GM12878 (cell line): ENCODE measurements at regions not wholly inside any gene's neighbourhood (a gene's known extent, or its start where the extent isn't known, plus 50 kb on each side); places are given as distances from the start of the nearest gene placed in this dataset.

Experiments used
- ATAC-seq: fragments of 200-7000 bp; cut with Tn5 transposase; 3 replicates; pipeline ENCODE4 v1.9.1; 2020; ENCODE audit warnings: mild to moderate bottlenecking, moderate library complexity
- BruUV-seq: library from RNA; stranded (reverse); fragments of 400-500 nt; replicated peaks from 2 replicates; lab custom pipeline; 2021; lab: Mats Ljungman, UMichigan
- CTCF ChIA-PET: fragments of 300-600 bp; sonication (Branson Sonifier 250); formaldehyde crosslinking; extraction: SDS; loops from one replicate; lab custom pipeline; 2021; ENCODE audit warnings: inconsistent platforms; lab: Yijun Ruan, JAX
- POLR2A ChIA-PET: fragments of 350-600 bp; formaldehyde crosslinking; extraction: SDS; loops from one replicate; lab custom pipeline; 2021; ENCODE audit warnings: inconsistent platforms; lab: Charles Lee
- RAD21 ChIA-PET: fragments of 300-600 bp; sonication (Branson Sonifier 250); formaldehyde crosslinking; loops from one replicate; lab custom pipeline; 2023; ENCODE audit warnings: antibody characterized with exemption; ENCODE audit not compliant: unreplicated experiment; lab: Charles Lee
- SMC1A ChIA-PET: fragments of 300-600 bp; sonication (Branson Sonifier 250); formaldehyde crosslinking; loops from one replicate; lab custom pipeline; 2023; ENCODE audit not compliant: unreplicated experiment, uncharacterized antibody; lab: Charles Lee
- DNase-seq: peaks from one replicate; pipeline ENCODE4 v3.0.0-alpha.2; 2011; ENCODE audit warnings: low read depth, low spot score
- FAIRE-seq: peaks from 3 replicates; lab custom pipeline; 2011; peaks lifted over from hg19 to GRCh38; lab: Jason Lieb, UNC
- H2AFZ ChIP-seq: 2 replicates; pipeline ENCODE4 v1.6.0; 2011; ENCODE audit warnings: low read depth, low read length, control low read depth; ENCODE audit not compliant: control insufficient read depth
- H3K27ac ChIP-seq: 2 replicates; pipeline ENCODE4 v1.5.1; 2011; ENCODE audit warnings: control low read depth; ENCODE audit not compliant: control insufficient read depth, insufficient read depth
- H3K27me3 ChIP-seq, 2 experiments: replicated peaks in 1 of 2; 2 replicates each; pipeline versions ENCODE4 v1.6.0 to v1.6.1; 2011; ENCODE audit warnings: low read length in 1 of 2; ENCODE audit not compliant: control insufficient read depth in 2 of 2, insufficient read depth in 2 of 2
- H3K36me3 ChIP-seq, 2 experiments: 2 replicates each; pipeline ENCODE4 v1.5.1; 2011; ENCODE audit warnings: low read length in 1 of 2; ENCODE audit not compliant: control insufficient read depth in 2 of 2, insufficient read depth in 2 of 2
- H3K4me1 ChIP-seq: 2 replicates; pipeline ENCODE4 v1.6.1; 2011; ENCODE audit warnings: mild to moderate bottlenecking, low read length, moderate library complexity, mixed read lengths; ENCODE audit not compliant: control insufficient read depth, insufficient read depth
- H3K4me2 ChIP-seq: 2 replicates; pipeline ENCODE4 v1.6.0; 2011; ENCODE audit warnings: control low read depth; ENCODE audit not compliant: control insufficient read depth, insufficient read depth
- H3K4me3 ChIP-seq: fragments of 200-600 bp; sonication (generic); 2 replicates; pipeline ENCODE4 v1.5.1; 2016
- H3K79me2 ChIP-seq: 2 replicates; pipeline ENCODE4 v1.6.0; 2011; ENCODE audit warnings: low read length; ENCODE audit not compliant: control insufficient read depth, insufficient read depth
- H3K9ac ChIP-seq: 2 replicates; pipeline ENCODE4 v1.8.0; 2011; ENCODE audit warnings: low read length, control low read depth, mixed read lengths; ENCODE audit not compliant: control insufficient read depth, insufficient read depth
- H3K9me3 ChIP-seq: replicated peaks from 3 replicates; pipeline ENCODE4 v1.5.1; 2011; ENCODE audit warnings: mild to moderate bottlenecking, low read length; ENCODE audit not compliant: control insufficient read depth, insufficient read depth
- H4K20me1 ChIP-seq: 2 replicates; pipeline ENCODE4 v1.6.0; 2011; ENCODE audit not compliant: control insufficient read depth, insufficient read depth
- CHD1 ChIP-seq: IDR thresholded peaks from 2 replicates; pipeline ENCODE4 v1.6.1; 2012; ENCODE audit warnings: low read depth, low read length, improper control_type of control experiment
- ESRRA ChIP-seq: IDR thresholded peaks from 2 replicates; pipeline ENCODE4 v1.6.1; 2012; ENCODE audit warnings: mild to moderate bottlenecking, low read length, improper control_type of control experiment
- FOS ChIP-seq: IDR thresholded peaks from 3 replicates; pipeline ENCODE4 v1.6.1; 2011; ENCODE audit warnings: borderline replicate concordance; ENCODE audit not compliant: insufficient read length; ENCODE audit errors: extremely low read depth
- HCFC1 ChIP-seq: fragments of 150-350 bp; IDR thresholded peaks from 2 replicates; pipeline ENCODE4 v1.6.1; 2014; ENCODE audit warnings: low read length
- HDAC6 ChIP-seq: fragments of 200-600 bp; sonication (generic); IDR thresholded peaks from one replicate; pipeline ENCODE4 v1.8.0; 2017; ENCODE audit warnings: antibody characterized with exemption; ENCODE audit not compliant: unreplicated experiment
- NR2F1 ChIP-seq: fragments of 450-650 bp; conservative IDR thresholded peaks from 2 replicates; pipeline ENCODE4 v1.6.1; 2017; ENCODE audit warnings: mild to moderate bottlenecking
- PAX5 ChIP-seq: IDR thresholded peaks from 2 replicates; pipeline ENCODE4 v1.6.1; 2011; ENCODE audit warnings: low read depth, low read length, borderline replicate concordance
- SMAD5 ChIP-seq: IDR thresholded peaks from 2 replicates; pipeline ENCODE4 v1.6.1; 2016; ENCODE audit warnings: antibody characterized with exemption, low read depth
- ZNF207 ChIP-seq: fragments of 450-650 bp; IDR thresholded peaks from 2 replicates; pipeline ENCODE4 v1.6.1; 2014; ENCODE audit warnings: antibody characterized with exemption, mild to moderate bottlenecking, borderline replicate concordance
- in situ Hi-C: fragments of 300-500 bp; cut with MboI; formaldehyde crosslinking; loops from 9 replicates; pipeline ENCODE4 v1.14.3; 2018; ENCODE audit warnings: mixed read lengths
- intact Hi-C: fragments of 100-400 bp; cut with micrococcal nuclease; formaldehyde crosslinking; loops from one replicate; pipeline ENCODE4 v1.14.2; 2022; ENCODE audit not compliant: unreplicated experiment
- TF ChIP-seq, protein P1 (sequence below): fragments of 450-650 bp; IDR thresholded peaks from 2 replicates; pipeline ENCODE4 v1.6.1; 2017; ENCODE audit warnings: mild to moderate bottlenecking, low read depth, inconsistent platforms; ENCODE audit not compliant: poor library complexity, severe bottlenecking

DNA sequence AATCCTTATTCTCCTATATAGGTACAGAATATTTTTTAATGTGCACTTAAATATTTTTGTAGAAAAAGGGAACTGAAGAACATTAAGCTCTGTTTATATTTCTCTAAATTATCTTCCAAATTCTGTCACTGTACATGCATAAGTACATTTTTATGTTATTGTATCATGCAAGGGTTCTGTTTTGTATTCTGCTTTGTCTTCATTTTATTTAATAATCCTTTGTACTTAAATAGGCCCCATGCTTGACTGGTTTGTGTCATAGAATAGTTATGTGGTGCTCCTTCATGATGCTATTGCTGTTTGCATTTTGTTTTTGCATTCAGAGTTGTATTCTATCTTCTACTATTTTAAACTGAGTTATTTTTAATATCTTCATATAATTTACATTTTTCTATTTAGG, 111.9 kb upstream of the EDNRA start:
- SMC1A ChIA-PET = no interaction called here
- Histone ChIP-seq H3K36me3 (no peaks in the 10 kb centered on the region), H3K9me3 (no peaks in the 10 kb centered on the region), H3K27me3 (no peaks in the 10 kb centered on the region), H3K4me1 (no peaks in the 10 kb centered on the region), H4K20me1 (no peaks in the 10 kb centered on the region), H3K4me3 (no peak overlapping the region), H3K27ac (no peak overlapping the region), H2AFZ (no peak overlapping the region), H3K9ac (no peak overlapping the region), H3K79me2 (no peaks in the 10 kb centered on the region), H3K4me2 (no peak overlapping the region)
- no TSS peak for BruUV-seq
- CTCF ChIA-PET = no interaction called here
- FAIRE-seq (no peak), DNase-seq (no peak), ATAC-seq (no peak)
- intact Hi-C loops = no loop called here
- TF ChIP-seq SMAD5 = no peak
- TF ChIP-seq FOS = no peak
- TF ChIP-seq, protein P1, sequence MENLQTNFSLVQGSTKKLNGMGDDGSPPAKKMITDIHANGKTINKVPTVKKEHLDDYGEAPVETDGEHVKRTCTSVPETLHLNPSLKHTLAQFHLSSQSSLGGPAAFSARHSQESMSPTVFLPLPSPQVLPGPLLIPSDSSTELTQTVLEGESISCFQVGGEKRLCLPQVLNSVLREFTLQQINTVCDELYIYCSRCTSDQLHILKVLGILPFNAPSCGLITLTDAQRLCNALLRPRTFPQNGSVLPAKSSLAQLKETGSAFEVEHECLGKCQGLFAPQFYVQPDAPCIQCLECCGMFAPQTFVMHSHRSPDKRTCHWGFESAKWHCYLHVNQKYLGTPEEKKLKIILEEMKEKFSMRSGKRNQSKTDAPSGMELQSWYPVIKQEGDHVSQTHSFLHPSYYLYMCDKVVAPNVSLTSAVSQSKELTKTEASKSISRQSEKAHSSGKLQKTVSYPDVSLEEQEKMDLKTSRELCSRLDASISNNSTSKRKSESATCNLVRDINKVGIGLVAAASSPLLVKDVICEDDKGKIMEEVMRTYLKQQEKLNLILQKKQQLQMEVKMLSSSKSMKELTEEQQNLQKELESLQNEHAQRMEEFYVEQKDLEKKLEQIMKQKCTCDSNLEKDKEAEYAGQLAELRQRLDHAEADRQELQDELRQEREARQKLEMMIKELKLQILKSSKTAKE = no peak
- no peak for TF ChIP-seq NR2F1
- TF ChIP-seq CHD1 = no peak
- TF ChIP-seq ESRRA = no peak
- TF ChIP-seq PAX5 = no peak
- TF ChIP-seq ZNF207 = no peak
- no peak for TF ChIP-seq HDAC6
- no peak for TF ChIP-seq HCFC1
- RAD21 ChIA-PET = no interaction called here
- POLR2A ChIA-PET = no interaction called here
- in situ Hi-C loops = no loop called here
